Fibroblast of upper back skin (primary cell): ENCODE measurements at regions not wholly inside any gene's neighbourhood (a gene's known extent, or its start where the extent isn't known, plus 50 kb on each side); places are given as distances from the start of the nearest gene placed in this dataset.
A peak's percentile ranks its signal among the peaks of the same experiment; 100 is the strongest.

Source experiments
- DNase-seq: peaks from one replicate; pipeline ENCODE4 v3.0.0-alpha.2; 2013

- DNase-seq: no peak
Observed at GRCh38 chr6:100176951-100177710, 183.1 kb upstream of the MCHR2 start.

GRCh38 chr6:100176311-100176950, 182.4 kb upstream of the MCHR2 start:
- peak; percentile 73 for DNase-seq

GRCh38 chr6:100175814-100176310, 181.8 kb upstream of the MCHR2 start:
- DNase-seq: peak; percentile 97

DNA sequence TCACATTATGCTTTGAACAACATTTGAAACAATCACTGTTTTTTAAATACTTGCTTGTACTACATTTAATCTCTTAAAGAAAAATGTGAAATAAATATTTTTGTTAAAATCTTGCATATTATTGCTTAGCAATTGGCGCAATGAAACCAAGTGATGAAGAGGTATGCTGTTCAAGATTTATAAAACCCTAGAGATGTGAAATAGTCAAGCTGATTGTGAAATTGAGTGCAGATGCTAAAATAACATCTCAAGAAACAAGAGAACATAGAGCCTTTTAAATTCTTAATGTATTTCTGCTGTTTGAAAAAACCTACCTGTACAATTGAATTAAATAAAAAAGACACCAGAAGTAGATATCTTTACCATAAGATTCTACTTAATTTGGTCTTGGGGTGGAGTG, 179.2 kb upstream of the MCHR2 start:
- DNase-seq: peak; percentile 54

GRCh38 chr6:100172322-100172713, 178.3 kb upstream of the MCHR2 start:
- no peak for DNase-seq

DNA sequence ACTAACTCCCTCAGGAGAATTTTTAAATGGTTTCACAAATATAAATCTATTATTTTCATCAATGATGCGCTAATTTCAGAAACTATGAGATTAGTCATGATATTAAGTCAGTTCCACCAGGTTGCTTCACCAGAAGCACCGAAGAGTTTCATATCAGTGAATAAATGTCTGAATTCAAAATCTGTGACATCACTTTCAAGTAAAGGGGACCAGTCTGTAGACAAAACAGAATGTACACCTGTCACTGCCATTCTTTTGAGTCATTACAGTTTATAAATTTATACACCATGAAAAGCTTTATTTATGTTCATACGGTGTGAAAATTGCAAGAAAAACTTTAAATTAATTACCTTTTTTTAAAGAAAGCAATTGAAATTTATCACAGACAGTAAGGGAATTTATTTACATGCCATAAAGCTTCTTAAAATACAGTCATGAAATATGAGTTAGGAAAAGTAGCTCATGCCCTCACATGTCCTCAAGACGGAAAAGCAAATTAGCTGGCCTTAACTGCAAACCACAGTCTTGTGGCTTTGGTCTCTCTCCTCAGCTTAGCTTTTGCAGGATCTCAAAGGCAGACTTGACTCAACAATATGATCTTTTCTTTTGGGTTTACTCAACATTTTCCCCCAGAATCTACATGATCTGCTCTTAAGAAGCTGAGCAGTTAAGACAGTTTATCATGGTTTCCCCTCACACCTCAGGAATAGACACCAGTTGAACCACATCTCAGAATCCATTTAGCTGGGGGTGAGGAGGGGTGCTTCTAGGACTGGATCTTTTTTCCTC, 177.7 kb upstream of the MCHR2 start:
- peak; percentile 88 for DNase-seq

DNA sequence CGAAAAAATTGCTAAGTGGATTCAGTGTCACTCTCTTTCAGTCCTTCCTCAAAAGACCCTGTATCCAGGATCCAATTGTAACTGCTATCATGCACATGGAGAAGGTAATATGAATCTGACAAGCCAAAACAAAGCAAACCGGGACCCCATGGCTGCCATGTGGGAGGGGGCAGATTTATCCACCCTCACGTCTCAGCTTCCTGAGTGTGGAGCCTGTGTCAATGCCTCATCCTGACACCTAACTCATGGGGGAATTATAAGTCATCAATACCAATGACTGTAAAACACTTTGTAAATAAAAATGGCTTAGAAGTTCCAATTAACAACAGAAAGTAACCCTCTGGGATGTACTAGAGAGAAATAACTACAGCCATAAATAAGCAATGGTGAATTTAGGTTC, 174.1 kb upstream of the MCHR2 start:
- no peak for DNase-seq

GRCh38 chr6:100167585-100167984, 173.6 kb upstream of the MCHR2 start:
- DNase-seq: no peak

GRCh38 chr6:100166956-100167355, 172.9 kb upstream of the MCHR2 start:
- DNase-seq: peak; percentile 96

DNA sequence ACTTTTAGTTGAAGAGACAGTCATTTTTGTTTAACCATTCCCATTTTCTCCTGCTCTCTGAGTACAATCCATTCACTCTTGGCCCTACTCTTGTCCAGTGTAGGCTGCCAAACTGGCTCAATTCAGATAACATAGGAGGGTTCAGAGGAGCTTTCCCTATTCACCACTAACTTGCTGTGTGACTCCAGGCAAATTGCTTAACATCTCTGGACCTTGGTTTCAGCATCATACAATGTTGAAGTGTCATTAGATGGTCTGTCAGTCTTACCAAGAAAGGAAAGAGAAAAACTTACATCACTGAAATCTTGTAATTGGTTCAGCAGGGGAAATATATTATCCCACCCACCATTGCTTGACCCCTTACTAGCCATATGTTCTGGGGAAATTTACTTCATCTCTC, 171.4 kb upstream of the MCHR2 start:
- DNase-seq: no peak

DNA sequence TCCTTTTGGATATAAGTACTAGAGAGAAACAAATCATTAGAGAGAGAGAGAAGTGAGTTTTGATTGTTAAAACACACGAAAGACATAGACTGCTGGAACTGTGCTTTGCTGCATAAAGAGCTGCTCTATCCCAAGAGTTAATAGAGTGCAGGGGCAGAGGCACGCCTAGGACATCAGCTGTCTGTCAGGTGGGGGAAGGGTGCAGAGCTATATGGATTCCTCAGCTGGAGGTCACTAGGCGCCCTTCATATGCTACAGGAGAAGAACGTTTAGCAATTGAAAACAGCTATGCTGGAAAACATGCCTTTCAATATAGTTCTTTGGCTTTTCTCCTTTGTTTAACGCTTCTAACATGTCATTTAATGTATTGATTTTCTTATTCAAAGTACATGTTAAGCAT, 169.0 kb upstream of the MCHR2 start:
- no peak for DNase-seq

- no peak for DNase-seq
Observed at GRCh38 chr6:100161782-100162365, 167.9 kb upstream of the MCHR2 start.

DNA sequence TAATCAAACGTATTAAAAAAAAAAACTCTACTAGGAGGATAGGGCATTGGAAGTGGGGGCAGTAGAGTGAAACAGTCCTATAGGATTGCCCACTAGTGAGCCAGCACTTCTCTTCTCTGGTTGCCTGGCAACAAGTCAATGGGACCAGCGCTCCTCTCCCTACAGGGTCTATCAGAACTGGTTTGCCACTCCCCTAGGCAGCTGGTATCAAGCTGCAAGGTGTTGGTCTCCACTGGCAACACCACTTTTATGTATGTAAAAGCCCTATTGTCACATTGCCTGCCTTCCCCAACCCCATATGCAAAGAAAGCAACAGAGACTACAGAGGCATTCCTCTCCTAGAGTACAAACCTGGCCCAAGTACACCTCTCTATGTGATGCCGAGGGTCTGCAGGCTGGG, 166.9 kb upstream of the MCHR2 start:
- DNase-seq: no peak

- no peak for DNase-seq
Observed at GRCh38 chr6:100155141-100155540, 161.1 kb upstream of the MCHR2 start.

GRCh38 chr6:100153636-100154275, 159.7 kb upstream of the MCHR2 start:
- no peak for DNase-seq

DNA sequence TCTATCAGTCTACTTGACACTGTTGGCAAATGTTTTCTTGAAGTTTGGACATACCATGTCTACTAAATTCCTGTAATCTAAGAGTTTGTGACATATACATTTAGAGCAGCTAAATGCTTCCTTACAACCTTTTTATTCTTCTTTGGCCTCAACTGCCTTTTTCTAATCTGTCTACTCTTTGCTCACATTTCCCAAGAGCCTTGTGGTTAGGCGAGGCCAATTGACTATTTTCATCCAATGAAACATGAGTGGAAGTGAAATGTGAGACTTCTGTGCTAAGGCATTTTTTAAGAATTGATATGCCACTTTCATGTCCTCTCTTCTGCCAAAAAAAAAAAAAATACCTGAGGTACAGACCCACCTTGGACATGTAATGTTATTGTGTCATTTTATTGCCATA, 158.2 kb upstream of the MCHR2 start:
- peak; percentile 38 for DNase-seq

DNA sequence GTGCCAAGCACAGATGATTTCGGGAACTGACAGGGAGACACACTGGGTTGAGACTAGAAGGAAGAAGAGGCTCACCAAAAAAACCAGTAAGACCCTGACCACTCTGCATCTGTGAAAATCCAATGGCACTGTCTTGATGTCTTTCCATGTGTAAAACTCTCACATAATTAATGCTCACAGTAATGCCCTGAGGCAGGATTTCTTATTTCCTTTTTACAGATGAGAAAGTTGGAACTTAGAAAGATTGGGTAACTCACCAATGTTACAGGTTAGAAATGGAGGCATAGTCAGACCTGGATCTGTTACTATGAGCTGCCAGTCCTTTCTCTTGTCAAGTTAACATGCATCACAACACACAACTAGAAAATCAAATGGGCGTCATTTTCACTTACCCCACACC, 151.0 kb upstream of the MCHR2 start:
- DNase-seq: no peak

GRCh38 chr6:100138346-100139022, 144.5 kb upstream of the MCHR2 start:
- no peak for DNase-seq

- DNase-seq: no peak
Observed at GRCh38 chr6:100137759-100138158, 143.7 kb upstream of the MCHR2 start.

DNA sequence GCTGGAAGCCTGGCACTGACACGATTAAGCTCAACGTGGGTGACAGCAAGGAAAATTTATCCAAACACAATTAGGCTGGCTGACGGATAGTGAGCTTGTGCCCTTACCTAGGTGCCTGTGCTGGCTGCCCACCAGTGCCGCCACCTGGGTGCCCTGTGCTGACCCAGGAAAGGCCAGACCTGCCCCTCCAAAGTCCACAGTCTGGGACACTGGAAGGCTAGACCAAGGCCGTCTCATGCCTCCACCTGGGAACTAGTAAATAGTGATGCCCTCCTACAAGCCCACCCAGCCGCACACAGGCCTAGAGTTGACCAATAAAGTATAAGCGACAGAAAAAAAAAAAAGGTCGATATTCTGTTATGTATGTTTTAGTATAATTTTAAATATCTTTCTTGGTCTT, 142.6 kb upstream of the MCHR2 start:
- no peak for DNase-seq

DNA sequence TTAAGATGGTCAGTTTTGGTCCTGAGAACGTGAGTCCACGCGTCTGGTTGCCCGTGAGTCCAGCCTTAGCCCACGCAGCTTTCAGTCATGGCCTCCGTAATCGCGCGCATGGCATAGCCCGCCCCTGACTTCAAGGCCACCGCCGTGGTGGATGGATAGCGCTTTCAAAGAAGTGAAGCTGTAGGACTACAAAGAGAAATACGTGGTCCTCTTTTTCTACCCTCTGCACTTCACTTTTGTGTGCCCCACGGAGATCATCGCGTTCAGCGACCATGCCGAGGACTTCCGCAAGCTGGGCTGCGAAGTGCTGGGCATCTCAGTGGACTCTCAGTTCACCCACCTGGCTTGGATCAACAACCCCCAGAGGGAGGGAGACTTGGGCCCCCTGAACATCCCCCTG, 142.0 kb upstream of the MCHR2 start:
- no peak for DNase-seq

- peak; percentile 48 for DNase-seq
Observed at GRCh38 chr6:100134703-100135102, 140.7 kb upstream of the MCHR2 start.
